HCT116 (cell line): ENCODE measurements at regions not wholly inside any gene's neighbourhood (a gene's known extent, or its start where the extent isn't known, plus 50 kb on each side); places are given as distances from the start of the nearest gene placed in this dataset.

Experiments
- ATAC-seq: fragments of 200-7000 bp; cut with Tn5 transposase; 2 replicates; pipeline ENCODE4 v1.9.1; 2020; ENCODE audit warnings: mild to moderate bottlenecking, moderate library complexity
- BruUV-seq: library from RNA; stranded (reverse); fragments of 400-500 nt; replicated peaks from 2 replicates; lab custom pipeline; 2021; lab: Mats Ljungman, UMichigan
- CTCF ChIA-PET: fragments of 300-600 bp; sonication (Branson Sonifier 250); formaldehyde crosslinking; loops from one replicate; lab custom pipeline; 2021; ENCODE audit warnings: antibody characterized with exemption; lab: Charles Lee
- POLR2A ChIA-PET: fragments of 300-600, 350-600 bp; sonication (Branson Sonifier 250); formaldehyde crosslinking; loops from one replicate; lab custom pipeline; 2021; ENCODE audit warnings: antibody characterized with exemption; lab: Charles Lee
- RAD21 ChIA-PET, 2 experiments: fragments of 300-600 bp; sonication (Branson Sonifier 250); formaldehyde crosslinking; loops; one replicate each; lab custom pipeline; 2023; ENCODE audit warnings: low total read pairs in 2 of 2; ENCODE audit not compliant: uncharacterized antibody in 2 of 2, unreplicated experiment in 2 of 2, low non-redundant PET in 1 of 2; lab: Charles Lee
- DNase-seq: peaks from one replicate; pipeline ENCODE4 v3.0.0-alpha.2; 2010; ENCODE audit warnings: low read depth, low spot score
- H2AFZ ChIP-seq: fragments of 200-600 bp; shearing (Covaris generic), sonication (generic); 2 replicates; pipeline ENCODE4 v1.6.1; 2017; ENCODE audit warnings: low read depth, mixed run types, mixed read lengths, antibody characterized with exemption, low read length; ENCODE audit not compliant: poor library complexity, severe bottlenecking
- H3K27ac ChIP-seq: 2 replicates; pipeline ENCODE4 v1.5.1; 2012; ENCODE audit warnings: low read depth, low read length
- H3K27me3 ChIP-seq: fragments of 200-600 bp; sonication (generic); 2 replicates; pipeline ENCODE4 v1.6.1; 2016; ENCODE audit warnings: mixed run types, low read length, mixed read lengths; ENCODE audit not compliant: insufficient read depth
- H3K36me3 ChIP-seq, 2 experiments: fragments of 200-500 bp in 1 of 2; fragments of 200-600 bp in 1 of 2; sonication (Bioruptor generic) in 1 of 2; sonication (generic) in 1 of 2; 2 replicates each; pipeline versions ENCODE4 v1.5.1 to v1.6.1; 2014 to 2016; ENCODE audit warnings: low read length in 2 of 2, inconsistent platforms in 1 of 2, mixed read lengths in 1 of 2, mixed run types in 1 of 2; ENCODE audit not compliant: insufficient read depth in 2 of 2, control insufficient read depth in 1 of 2
- H3K4me1 ChIP-seq, 2 experiments: fragments of 200-600 bp in 1 of 2; sonication (generic) in 1 of 2; 2 replicates each; pipeline versions ENCODE4 v1.5.1 to v1.6.1; 2012 to 2017; ENCODE audit warnings: low read length in 2 of 2, inconsistent platforms in 1 of 2, mild to moderate bottlenecking in 1 of 2, mixed read lengths in 1 of 2, mixed run types in 1 of 2, moderate library complexity in 1 of 2; ENCODE audit not compliant: insufficient read depth in 2 of 2, control insufficient read depth in 1 of 2
- H3K4me2 ChIP-seq: fragments of 200-600 bp; sonication (generic); 2 replicates; pipeline ENCODE4 v1.6.1; 2017; ENCODE audit warnings: mixed run types, low read length, mixed read lengths
- H3K4me3 ChIP-seq, 2 experiments: fragments of 200-600 bp in 1 of 2; sonication (generic) in 1 of 2; replicated peaks in 1 of 2; 2 replicates each; pipeline ENCODE4 v1.5.1; 2011 to 2016; ENCODE audit warnings: low read length in 2 of 2, control low read depth in 1 of 2, low read depth in 1 of 2, mild to moderate bottlenecking in 1 of 2, mixed read lengths in 1 of 2, mixed run types in 1 of 2
- H3K79me2 ChIP-seq: fragments of 200-600 bp; sonication (generic); 2 replicates; pipeline ENCODE4 v1.6.1; 2017; ENCODE audit warnings: mild to moderate bottlenecking, mixed run types, low read length, moderate library complexity, mixed read lengths; ENCODE audit not compliant: insufficient read depth
- H3K9ac ChIP-seq: fragments of 200-600 bp; sonication (generic); 2 replicates; pipeline ENCODE4 v1.6.1; 2016; ENCODE audit warnings: low read length, mixed read lengths
- H3K9me2 ChIP-seq: fragments of 200-600 bp; sonication (generic), shearing (Covaris generic); 2 replicates; pipeline ENCODE4 v1.6.1; 2017; ENCODE audit warnings: mixed run types, mild to moderate bottlenecking, moderate library complexity; ENCODE audit not compliant: insufficient read depth
- H3K9me3 ChIP-seq, 2 experiments: fragments of 200-500 bp in 1 of 2; fragments of 200-600 bp in 1 of 2; sonication (Bioruptor generic) in 1 of 2; sonication (generic) in 1 of 2; 2 replicates each; pipeline ENCODE4 v1.6.1; 2014 to 2017; ENCODE audit warnings: low read length in 2 of 2, mixed read lengths in 2 of 2, inconsistent platforms in 1 of 2, low read depth in 1 of 2, mild to moderate bottlenecking in 1 of 2, mixed run types in 1 of 2, moderate library complexity in 1 of 2; ENCODE audit not compliant: control insufficient read depth in 1 of 2, insufficient read depth in 1 of 2
- H4K20me1 ChIP-seq: fragments of 200-600 bp; sonication (generic), shearing (Covaris generic); 2 replicates; pipeline ENCODE4 v1.6.1; 2017; ENCODE audit warnings: mixed run types, mild to moderate bottlenecking, moderate library complexity; ENCODE audit not compliant: insufficient read depth
- CEBPB ChIP-seq: IDR thresholded peaks from 2 replicates; pipeline ENCODE4 v1.6.1; 2012; ENCODE audit warnings: low read depth
- EZH2 ChIP-seq: fragments of 200-600 bp; sonication (generic); IDR thresholded peaks from 2 replicates; pipeline ENCODE4 v1.6.1; 2017; ENCODE audit warnings: antibody characterized with exemption, mixed run types
- EZH2phosphoT487 ChIP-seq: fragments of 200-600 bp; IDR thresholded peaks from 2 replicates; pipeline ENCODE4 v1.6.1; 2018; ENCODE audit warnings: antibody characterized with exemption, borderline replicate concordance
- FOSL1 ChIP-seq: IDR thresholded peaks from 2 replicates; pipeline ENCODE4 v1.6.1; 2012; ENCODE audit warnings: low read depth
- JUND ChIP-seq: IDR thresholded peaks from 2 replicates; pipeline ENCODE4 v1.6.1; 2012
- POLR2A ChIP-seq: IDR thresholded peaks from 2 replicates; pipeline ENCODE4 v1.7.0; 2011; ENCODE audit warnings: borderline replicate concordance; ENCODE audit not compliant: insufficient read depth, insufficient read length; ENCODE audit errors: extremely low read depth
- POLR2AphosphoS5 ChIP-seq: IDR thresholded peaks from 2 replicates; pipeline ENCODE4 v1.6.1; 2011; ENCODE audit warnings: mild to moderate bottlenecking, low read depth, low read length, moderate library complexity
- RAD21 ChIP-seq: IDR thresholded peaks from 2 replicates; pipeline ENCODE4 v1.6.1; 2012; ENCODE audit warnings: low read depth, mild to moderate bottlenecking
- SP1 ChIP-seq: IDR thresholded peaks from 2 replicates; pipeline ENCODE4 v1.6.1; 2012; ENCODE audit warnings: low read depth
- TCF7L2 ChIP-seq: IDR thresholded peaks from 2 replicates; pipeline ENCODE4 v1.7.0; 2011; ENCODE audit warnings: borderline replicate concordance, inconsistent platforms; ENCODE audit not compliant: insufficient read depth, insufficient read length; ENCODE audit errors: extremely low read depth
- ZNF274 ChIP-seq: fragments of 200-500 bp; sonication (Bioruptor generic); IDR thresholded peaks from 2 replicates; pipeline ENCODE4 v1.6.1; 2014; ENCODE audit warnings: mild to moderate bottlenecking, low read depth, low read length, inconsistent platforms
- intact Hi-C: fragments of 100-400 bp; cut with micrococcal nuclease; formaldehyde crosslinking; loops from 2 replicates; pipeline ENCODE4 v1.10.0; 2022
- TF ChIP-seq, protein P1 (sequence below): IDR thresholded peaks from 2 replicates; pipeline ENCODE4 v1.6.1; 2012; ENCODE audit warnings: low read depth
- TF ChIP-seq, protein P2 (sequence below): IDR thresholded peaks from 2 replicates; pipeline ENCODE4 v1.6.1; 2012

DNA sequence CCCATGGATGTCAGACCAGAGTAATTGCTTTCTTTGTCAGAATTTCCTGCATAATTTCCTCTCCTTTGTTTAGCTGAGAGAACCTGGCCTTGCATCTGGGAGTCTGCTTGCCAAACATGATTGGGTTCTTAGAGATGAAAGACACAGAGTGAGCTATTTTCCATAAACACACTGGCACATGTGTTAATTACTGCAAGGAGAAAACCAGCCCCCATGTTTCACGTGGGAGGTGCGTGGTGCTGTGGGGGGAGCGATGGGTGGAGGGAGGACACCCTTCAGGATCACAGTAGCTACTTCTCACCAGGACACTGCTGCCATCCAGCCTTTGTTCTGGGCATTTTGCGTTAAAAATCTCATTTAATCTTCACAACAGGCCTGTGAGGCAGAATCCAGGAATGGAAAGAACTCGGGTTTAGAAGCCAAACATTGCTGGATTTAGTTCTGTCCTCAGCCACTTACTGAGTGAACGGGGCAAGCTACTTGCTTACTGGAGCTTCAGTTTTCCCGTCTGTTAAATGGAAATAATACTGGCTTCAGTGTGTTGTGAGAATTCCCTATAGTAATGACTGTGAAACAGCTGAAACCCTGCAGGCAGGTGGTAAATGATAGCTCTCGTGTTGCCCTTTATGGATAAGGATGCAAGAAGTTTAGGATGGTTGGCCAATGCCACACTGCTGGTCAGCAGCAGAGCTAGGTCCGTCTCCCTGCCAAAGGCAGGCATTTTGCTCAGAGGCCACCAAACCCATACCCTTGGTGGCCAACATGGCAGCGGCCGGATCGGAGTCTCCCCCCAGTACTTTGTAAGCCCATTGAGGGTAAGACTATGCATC, 100.1 kb upstream of the ASAP2 start:
- POLR2A ChIA-PET = no interaction called here
- DNase-seq = no peak
- H3K9me2 ChIP-seq = no peaks in the 10 kb centered on the region

More for the DNA sequence above, 100.1 kb upstream of the ASAP2 start:
- H3K36me3 ChIP-seq = no peaks in the 10 kb centered on the region
- TF ChIP-seq EZH2phosphoT487 (no peak), SP1 (no peak), CEBPB (no peak), FOSL1 (no peak), TCF7L2 (no peak), POLR2AphosphoS5 (no peak), RAD21 (no peak), POLR2A (no peak), EZH2 (no peak), JUND (no peak), ZNF274 (no peak)
- TF ChIP-seq, protein P1, sequence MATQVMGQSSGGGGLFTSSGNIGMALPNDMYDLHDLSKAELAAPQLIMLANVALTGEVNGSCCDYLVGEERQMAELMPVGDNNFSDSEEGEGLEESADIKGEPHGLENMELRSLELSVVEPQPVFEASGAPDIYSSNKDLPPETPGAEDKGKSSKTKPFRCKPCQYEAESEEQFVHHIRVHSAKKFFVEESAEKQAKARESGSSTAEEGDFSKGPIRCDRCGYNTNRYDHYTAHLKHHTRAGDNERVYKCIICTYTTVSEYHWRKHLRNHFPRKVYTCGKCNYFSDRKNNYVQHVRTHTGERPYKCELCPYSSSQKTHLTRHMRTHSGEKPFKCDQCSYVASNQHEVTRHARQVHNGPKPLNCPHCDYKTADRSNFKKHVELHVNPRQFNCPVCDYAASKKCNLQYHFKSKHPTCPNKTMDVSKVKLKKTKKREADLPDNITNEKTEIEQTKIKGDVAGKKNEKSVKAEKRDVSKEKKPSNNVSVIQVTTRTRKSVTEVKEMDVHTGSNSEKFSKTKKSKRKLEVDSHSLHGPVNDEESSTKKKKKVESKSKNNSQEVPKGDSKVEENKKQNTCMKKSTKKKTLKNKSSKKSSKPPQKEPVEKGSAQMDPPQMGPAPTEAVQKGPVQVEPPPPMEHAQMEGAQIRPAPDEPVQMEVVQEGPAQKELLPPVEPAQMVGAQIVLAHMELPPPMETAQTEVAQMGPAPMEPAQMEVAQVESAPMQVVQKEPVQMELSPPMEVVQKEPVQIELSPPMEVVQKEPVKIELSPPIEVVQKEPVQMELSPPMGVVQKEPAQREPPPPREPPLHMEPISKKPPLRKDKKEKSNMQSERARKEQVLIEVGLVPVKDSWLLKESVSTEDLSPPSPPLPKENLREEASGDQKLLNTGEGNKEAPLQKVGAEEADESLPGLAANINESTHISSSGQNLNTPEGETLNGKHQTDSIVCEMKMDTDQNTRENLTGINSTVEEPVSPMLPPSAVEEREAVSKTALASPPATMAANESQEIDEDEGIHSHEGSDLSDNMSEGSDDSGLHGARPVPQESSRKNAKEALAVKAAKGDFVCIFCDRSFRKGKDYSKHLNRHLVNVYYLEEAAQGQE = no peak
- TF ChIP-seq, protein P2, sequence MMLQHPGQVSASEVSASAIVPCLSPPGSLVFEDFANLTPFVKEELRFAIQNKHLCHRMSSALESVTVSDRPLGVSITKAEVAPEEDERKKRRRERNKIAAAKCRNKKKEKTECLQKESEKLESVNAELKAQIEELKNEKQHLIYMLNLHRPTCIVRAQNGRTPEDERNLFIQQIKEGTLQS = no peak
- TF ChIP-seq, all 23 proteins: peak for 0
- peaks cover 17 to 47% of the 10 kb centered on the region in 2 experiments for H3K4me1 ChIP-seq
- H3K9me3 ChIP-seq = no peaks in the 10 kb centered on the region
- H4K20me1 ChIP-seq = no peaks in the 10 kb centered on the region
- no TSS peak for BruUV-seq
- H3K27me3 ChIP-seq = no peaks in the 10 kb centered on the region
- ATAC-seq = no peak
- CTCF ChIA-PET = no interaction called here
- H3K4me2 ChIP-seq = no peak overlapping the region
- H3K4me3 ChIP-seq = no peak overlapping the region
- RAD21 ChIA-PET = no interaction called here
- no peak overlapping the region for H3K27ac ChIP-seq
- intact Hi-C loops = no loop called here
- no peaks in the 10 kb centered on the region for H3K79me2 ChIP-seq
- no peak overlapping the region for H2AFZ ChIP-seq
- no peak overlapping the region for H3K9ac ChIP-seq
